MCF 10A (cell line): ENCODE measurements at regions not wholly inside any gene's neighbourhood (a gene's known extent, or its start where the extent isn't known, plus 50 kb on each side); places are given as distances from the start of the nearest gene placed in this dataset.

Source experiments
- BruUV-seq: library from RNA; stranded (reverse); fragments of 400-500 nt; replicated peaks from 2 replicates; lab custom pipeline; 2021; lab: Mats Ljungman, UMichigan
- CTCF ChIA-PET: fragments of 300-600 bp; sonication (Branson Sonifier 250); formaldehyde crosslinking; extraction: SDS; loops from one replicate; lab custom pipeline; 2021; ENCODE audit warnings: antibody characterized with exemption, inconsistent platforms; lab: Yijun Ruan, JAX
- POLR2A ChIA-PET: fragments of 300-600, 350-650 bp; sonication (Branson Sonifier 250); formaldehyde crosslinking; extraction: SDS; loops from one replicate; lab custom pipeline; 2020; ENCODE audit warnings: antibody characterized with exemption, inconsistent platforms; lab: Yijun Ruan, JAX
- DNase-seq: peaks from one replicate; pipeline ENCODE4 v3.0.0-alpha.2; 2018; ENCODE audit not compliant: unreplicated experiment
- H3K27ac Mint-ChIP-seq: one replicate; pipeline ENCODE4 v1.8.0; 2022; ENCODE audit warnings: mild to moderate bottlenecking, low read depth, mixed read lengths; ENCODE audit not compliant: unreplicated experiment
- H3K27me3 Mint-ChIP-seq: one replicate; pipeline ENCODE4 v1.8.0; 2022; ENCODE audit warnings: mixed read lengths; ENCODE audit not compliant: insufficient read depth, unreplicated experiment
- H3K36me3 Mint-ChIP-seq: one replicate; pipeline ENCODE4 v1.8.0; 2022; ENCODE audit warnings: mild to moderate bottlenecking, moderate library complexity, mixed read lengths; ENCODE audit not compliant: insufficient read depth, unreplicated experiment
- H3K4me1 Mint-ChIP-seq: one replicate; pipeline ENCODE4 v1.8.0; 2022; ENCODE audit warnings: mixed read lengths; ENCODE audit not compliant: insufficient read depth, unreplicated experiment
- H3K4me3 Mint-ChIP-seq: one replicate; pipeline ENCODE4 v1.8.0; 2022; ENCODE audit warnings: mild to moderate bottlenecking, moderate library complexity, mixed read lengths; ENCODE audit not compliant: unreplicated experiment
- H3K9me3 Mint-ChIP-seq: one replicate; pipeline ENCODE4 v1.8.0; 2022; ENCODE audit warnings: mixed read lengths; ENCODE audit not compliant: unreplicated experiment
- intact Hi-C: fragments of 100-400 bp; cut with micrococcal nuclease; formaldehyde crosslinking; loops from 2 replicates; pipeline ENCODE4 v1.14.1; 2022
- TF ChIP-seq, protein P1 (sequence below): fragments of 200-600 bp; IDR thresholded peaks from one replicate; pipeline ENCODE4 v1.8.0; 2022; ENCODE audit warnings: antibody characterized with exemption, mild to moderate bottlenecking; ENCODE audit not compliant: unreplicated experiment

DNA sequence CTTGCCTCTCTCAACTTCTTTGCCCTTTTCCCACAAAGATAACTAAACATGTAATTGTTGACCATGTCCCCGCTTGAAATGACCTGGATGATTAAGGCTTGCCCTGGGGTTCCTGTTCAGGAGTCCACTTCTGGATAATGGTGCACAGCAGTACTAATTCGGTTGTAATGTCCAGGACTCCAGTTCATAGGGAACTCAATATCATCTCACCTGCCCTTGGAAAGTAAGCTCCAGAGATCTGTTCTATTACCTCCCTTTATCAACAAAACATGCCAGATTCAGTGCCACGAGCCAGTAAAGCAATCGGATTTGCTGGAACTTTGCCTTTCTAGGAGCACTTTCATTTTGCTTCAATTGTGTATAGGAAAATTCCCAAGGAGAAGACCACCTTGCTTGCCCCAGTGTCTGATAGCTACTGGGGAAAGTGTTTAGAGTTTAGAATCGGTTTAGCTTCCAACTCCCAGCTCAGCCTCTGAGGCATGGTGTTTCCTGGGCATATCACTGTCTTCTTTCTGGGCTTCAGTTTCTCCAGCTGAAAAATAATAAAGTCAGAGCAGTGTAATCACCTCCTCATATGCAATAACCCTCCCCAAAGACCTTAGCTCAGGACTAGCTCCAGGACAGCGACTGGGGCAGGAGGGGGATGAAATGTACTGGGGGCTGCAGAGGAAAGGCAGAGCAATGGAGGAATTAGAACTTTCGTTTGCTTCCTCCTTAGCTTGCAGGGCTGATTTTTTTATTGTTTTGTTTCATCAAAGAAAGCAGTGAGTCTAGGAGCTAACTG is 162.6 kb upstream of the CYRIA start:
- Mint-ChIP-seq H3K27ac (no peak overlapping the region), H3K4me1 (no peaks in the 10 kb centered on the region), H3K27me3 (no peaks in the 10 kb centered on the region), H3K9me3 (peaks cover 18% of the 10 kb centered on the region), H3K4me3 (no peak overlapping the region), H3K36me3 (no peaks in the 10 kb centered on the region)
- ChIA-PET POLR2A (interaction anchor here (0.6 kb wide), 1 partner anchor 17 kb away, joined by 3 read pairs; no protein-coding TSS in a partner anchor), CTCF (interaction anchor here (0.7 to 1.5 kb wide), 4 partner anchors 54 to 628 kb away, joined by 3 to 4 read pairs (median 3); no protein-coding TSS in a partner anchor)
- TF ChIP-seq, protein P1, sequence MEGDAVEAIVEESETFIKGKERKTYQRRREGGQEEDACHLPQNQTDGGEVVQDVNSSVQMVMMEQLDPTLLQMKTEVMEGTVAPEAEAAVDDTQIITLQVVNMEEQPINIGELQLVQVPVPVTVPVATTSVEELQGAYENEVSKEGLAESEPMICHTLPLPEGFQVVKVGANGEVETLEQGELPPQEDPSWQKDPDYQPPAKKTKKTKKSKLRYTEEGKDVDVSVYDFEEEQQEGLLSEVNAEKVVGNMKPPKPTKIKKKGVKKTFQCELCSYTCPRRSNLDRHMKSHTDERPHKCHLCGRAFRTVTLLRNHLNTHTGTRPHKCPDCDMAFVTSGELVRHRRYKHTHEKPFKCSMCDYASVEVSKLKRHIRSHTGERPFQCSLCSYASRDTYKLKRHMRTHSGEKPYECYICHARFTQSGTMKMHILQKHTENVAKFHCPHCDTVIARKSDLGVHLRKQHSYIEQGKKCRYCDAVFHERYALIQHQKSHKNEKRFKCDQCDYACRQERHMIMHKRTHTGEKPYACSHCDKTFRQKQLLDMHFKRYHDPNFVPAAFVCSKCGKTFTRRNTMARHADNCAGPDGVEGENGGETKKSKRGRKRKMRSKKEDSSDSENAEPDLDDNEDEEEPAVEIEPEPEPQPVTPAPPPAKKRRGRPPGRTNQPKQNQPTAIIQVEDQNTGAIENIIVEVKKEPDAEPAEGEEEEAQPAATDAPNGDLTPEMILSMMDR, result no peak
- no peak for DNase-seq
- no TSS peak for BruUV-seq
- intact Hi-C loops, result no loop called here

DNA sequence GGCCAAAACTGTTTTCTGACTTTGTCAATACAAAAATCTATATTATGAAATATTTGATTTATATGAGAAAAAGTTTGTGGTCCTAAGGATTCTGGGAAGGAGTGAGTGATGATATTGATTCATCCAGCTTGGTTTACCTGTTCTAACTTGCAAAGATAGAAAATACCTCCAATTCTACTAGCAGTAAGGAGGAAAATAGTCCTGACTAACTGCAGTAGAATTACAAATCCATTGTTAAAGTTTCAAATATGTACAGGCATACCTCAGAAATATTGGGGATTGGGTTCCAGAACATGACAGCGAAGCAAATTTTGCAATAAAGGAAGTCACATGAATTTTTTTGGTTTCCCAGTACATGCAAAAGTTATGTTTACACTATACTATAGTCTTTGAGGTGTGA is 158.8 kb upstream of the CYRIA start:
- Mint-ChIP-seq H3K9me3 (peaks cover 15% of the 10 kb centered on the region), H3K4me3 (no peak overlapping the region), H3K27me3 (no peaks in the 10 kb centered on the region), H3K27ac (no peak overlapping the region), H3K4me1 (no peaks in the 10 kb centered on the region), H3K36me3 (no peaks in the 10 kb centered on the region)
- DNase-seq, result peak; percentile 12
- POLR2A ChIA-PET, result interaction anchor here (0.7 kb wide), 1 partner anchor 148 kb away, joined by 3 read pairs; no protein-coding TSS in a partner anchor
- BruUV-seq, result no TSS peak
- TF ChIP-seq, protein P1, result no peak
- CTCF ChIA-PET, result no interaction called here
- intact Hi-C loops, result no loop called here

DNA sequence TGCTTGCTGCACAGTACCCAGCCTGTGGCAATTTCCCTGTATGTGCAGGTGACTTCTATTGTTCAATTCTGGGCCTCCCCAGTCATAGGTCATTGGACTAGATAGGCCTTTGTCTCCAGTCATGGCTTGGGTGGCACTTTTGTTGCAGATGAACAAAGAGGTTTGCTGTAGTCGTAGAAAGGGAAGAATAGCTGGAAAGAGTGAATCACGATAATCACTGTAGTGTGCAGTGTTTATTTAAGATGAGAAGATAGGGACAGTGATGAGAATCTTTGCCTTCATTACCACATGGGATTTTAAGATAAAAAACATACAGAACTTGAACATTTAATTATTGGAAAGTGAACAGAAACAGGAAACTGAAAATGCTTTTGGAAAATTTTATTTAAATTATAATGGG is 156.1 kb upstream of the CYRIA start:
- ChIA-PET POLR2A (no interaction called here), CTCF (no interaction called here)
- TF ChIP-seq, protein P1, result no peak
- no peaks in the 10 kb centered on the region for H3K36me3 Mint-ChIP-seq
- H3K4me3 Mint-ChIP-seq, result no peak overlapping the region
- intact Hi-C loops, result no loop called here
- no peak overlapping the region for H3K27ac Mint-ChIP-seq
- peaks cover 15% of the 10 kb centered on the region for H3K9me3 Mint-ChIP-seq
- no peak for DNase-seq
- no peaks in the 10 kb centered on the region for H3K27me3 Mint-ChIP-seq
- no TSS peak for BruUV-seq
- H3K4me1 Mint-ChIP-seq, result no peaks in the 10 kb centered on the region

DNA sequence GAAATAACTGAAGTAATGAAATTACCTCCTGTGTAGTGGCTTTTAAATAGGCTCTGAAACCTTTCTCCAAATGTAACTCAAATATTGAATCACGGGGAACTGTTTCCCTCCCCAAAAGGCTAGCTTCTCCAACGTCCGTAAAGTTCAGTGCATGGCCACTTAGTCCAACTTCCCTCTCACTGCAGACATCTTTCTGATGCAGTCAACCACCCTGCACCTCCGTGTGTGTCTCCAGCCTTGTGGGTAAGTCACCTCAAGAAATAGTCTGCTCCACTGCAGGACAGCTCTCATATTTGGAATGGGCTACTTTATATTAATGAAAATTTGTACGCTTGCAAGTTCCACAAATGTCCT is 152.5 kb upstream of the CYRIA start:
- H3K27ac Mint-ChIP-seq, result no peak overlapping the region
- POLR2A ChIA-PET, result no interaction called here
- peaks cover 7% of the 10 kb centered on the region for H3K9me3 Mint-ChIP-seq
- H3K27me3 Mint-ChIP-seq, result no peaks in the 10 kb centered on the region
- BruUV-seq, result no TSS peak
- TF ChIP-seq, protein P1, result no peak
- no peak overlapping the region for H3K4me3 Mint-ChIP-seq
- DNase-seq, result no peak
- H3K4me1 Mint-ChIP-seq, result no peaks in the 10 kb centered on the region
- CTCF ChIA-PET, result interaction anchor here (0.7 kb wide), 1 partner anchor 17 kb away, joined by 3 read pairs; no protein-coding TSS in a partner anchor
- no peaks in the 10 kb centered on the region for H3K36me3 Mint-ChIP-seq
- intact Hi-C loops, result no loop called here
